Upper lobe of right lung (tissue), 1 donor: ENCODE measurements at regions not wholly inside any gene's neighbourhood (a gene's known extent, or its start where the extent isn't known, plus 50 kb on each side); places are given as distances from the start of the nearest gene placed in this dataset.

ENCODE experiments used
- ATAC-seq: fragments of 200-7000 bp; cut with Tn5 transposase; one replicate; pipeline ENCODE4 v1.9.1; 2020; ENCODE audit warnings: mild to moderate bottlenecking, moderate library complexity
- DNase-seq: peaks from one replicate; pipeline ENCODE4 v3.0.0-alpha.2; 2020
- H3K27ac ChIP-seq: fragments of 200-600 bp; one replicate; pipeline ENCODE4 v1.8.0; 2022
- H3K27me3 ChIP-seq: fragments of 200-600 bp; one replicate; pipeline ENCODE4 v1.8.0; 2022; ENCODE audit warnings: mild to moderate bottlenecking
- H3K36me3 ChIP-seq: fragments of 200-600 bp; one replicate; pipeline ENCODE4 v1.8.0; 2022
- H3K4me1 ChIP-seq: fragments of 200-600 bp; one replicate; pipeline ENCODE4 v1.8.0; 2022
- H3K4me3 ChIP-seq: fragments of 200-600 bp; one replicate; pipeline ENCODE4 v1.8.0; 2022; ENCODE audit warnings: mild to moderate bottlenecking
- H3K9me3 ChIP-seq: fragments of 200-600 bp; one replicate; pipeline ENCODE4 v1.8.0; 2022
- intact Hi-C: fragments of 100-400 bp; cut with DNase I; formaldehyde crosslinking; loops from one replicate; pipeline ENCODE4 v1.11.0; 2022
- TF ChIP-seq, protein P1 (sequence below): fragments of 200-600 bp; IDR thresholded peaks from one replicate; pipeline ENCODE4 v1.8.0; 2022; ENCODE audit warnings: antibody characterized with exemption
- donor health status: DM: no; HTN: yes; CAD: no; lungs with severe emphysema.

DNA sequence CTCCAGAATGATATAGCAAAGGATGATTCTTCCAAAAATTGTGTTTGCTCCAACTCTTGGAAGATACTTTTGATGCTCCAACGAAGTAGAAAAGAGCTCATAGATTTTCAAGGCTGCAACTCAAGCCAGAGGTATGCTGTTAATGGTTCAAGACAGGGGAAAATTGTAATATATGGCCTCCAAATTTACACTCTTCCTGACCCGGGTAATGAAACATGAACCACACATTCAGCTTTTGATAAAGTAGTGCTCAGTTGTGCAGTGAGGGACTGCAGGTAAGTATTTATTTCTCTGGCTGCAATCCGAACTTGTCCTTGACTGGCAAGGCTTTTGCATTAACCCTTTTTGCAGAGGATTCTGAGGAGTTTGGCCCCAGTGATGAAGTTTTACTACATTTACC lies 446.4 kb downstream of the RASEF start:
- Histone ChIP-seq H3K9me3 (no peaks in the 10 kb centered on the region), H3K4me3 (no peak overlapping the region), H3K27ac (no peak overlapping the region), H3K36me3 (no peaks in the 10 kb centered on the region), H3K27me3 (no peaks in the 10 kb centered on the region), H3K4me1 (no peaks in the 10 kb centered on the region)
- intact Hi-C loops = loop anchor here (10.0 kb wide), 1 partner anchor 58 kb away; no protein-coding TSS in a partner anchor
- TF ChIP-seq, protein P1, sequence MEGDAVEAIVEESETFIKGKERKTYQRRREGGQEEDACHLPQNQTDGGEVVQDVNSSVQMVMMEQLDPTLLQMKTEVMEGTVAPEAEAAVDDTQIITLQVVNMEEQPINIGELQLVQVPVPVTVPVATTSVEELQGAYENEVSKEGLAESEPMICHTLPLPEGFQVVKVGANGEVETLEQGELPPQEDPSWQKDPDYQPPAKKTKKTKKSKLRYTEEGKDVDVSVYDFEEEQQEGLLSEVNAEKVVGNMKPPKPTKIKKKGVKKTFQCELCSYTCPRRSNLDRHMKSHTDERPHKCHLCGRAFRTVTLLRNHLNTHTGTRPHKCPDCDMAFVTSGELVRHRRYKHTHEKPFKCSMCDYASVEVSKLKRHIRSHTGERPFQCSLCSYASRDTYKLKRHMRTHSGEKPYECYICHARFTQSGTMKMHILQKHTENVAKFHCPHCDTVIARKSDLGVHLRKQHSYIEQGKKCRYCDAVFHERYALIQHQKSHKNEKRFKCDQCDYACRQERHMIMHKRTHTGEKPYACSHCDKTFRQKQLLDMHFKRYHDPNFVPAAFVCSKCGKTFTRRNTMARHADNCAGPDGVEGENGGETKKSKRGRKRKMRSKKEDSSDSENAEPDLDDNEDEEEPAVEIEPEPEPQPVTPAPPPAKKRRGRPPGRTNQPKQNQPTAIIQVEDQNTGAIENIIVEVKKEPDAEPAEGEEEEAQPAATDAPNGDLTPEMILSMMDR = no peak
- DNase-seq = no peak
- no peak for ATAC-seq

DNA sequence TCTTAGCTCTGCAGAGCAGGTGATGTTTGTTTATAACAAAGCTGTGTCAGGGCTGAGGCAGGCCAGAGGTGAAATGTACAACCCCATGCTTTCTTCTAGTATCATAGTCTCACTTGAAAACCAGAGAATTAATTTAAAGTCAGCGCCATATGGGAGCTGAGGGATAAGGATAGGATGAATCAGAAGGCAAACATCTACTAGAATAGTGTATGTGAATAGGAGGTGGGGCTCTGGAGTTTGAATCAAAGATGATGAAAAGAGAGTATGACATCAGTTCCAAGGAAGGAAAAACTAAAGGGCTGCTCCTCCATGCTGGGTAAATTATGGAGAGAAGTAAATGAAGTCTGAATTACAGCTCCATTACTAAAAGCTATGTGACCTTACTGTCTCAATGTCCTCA lies 441.5 kb downstream of the RASEF start:
- Histone ChIP-seq H3K36me3 (no peaks in the 10 kb centered on the region), H3K27me3 (no peaks in the 10 kb centered on the region), H3K4me1 (no peaks in the 10 kb centered on the region), H3K27ac (no peak overlapping the region), H3K4me3 (no peak overlapping the region), H3K9me3 (no peaks in the 10 kb centered on the region)
- intact Hi-C loops = no loop called here
- TF ChIP-seq, protein P1 = no peak
- ATAC-seq (no peak), DNase-seq (no peak)

DNA sequence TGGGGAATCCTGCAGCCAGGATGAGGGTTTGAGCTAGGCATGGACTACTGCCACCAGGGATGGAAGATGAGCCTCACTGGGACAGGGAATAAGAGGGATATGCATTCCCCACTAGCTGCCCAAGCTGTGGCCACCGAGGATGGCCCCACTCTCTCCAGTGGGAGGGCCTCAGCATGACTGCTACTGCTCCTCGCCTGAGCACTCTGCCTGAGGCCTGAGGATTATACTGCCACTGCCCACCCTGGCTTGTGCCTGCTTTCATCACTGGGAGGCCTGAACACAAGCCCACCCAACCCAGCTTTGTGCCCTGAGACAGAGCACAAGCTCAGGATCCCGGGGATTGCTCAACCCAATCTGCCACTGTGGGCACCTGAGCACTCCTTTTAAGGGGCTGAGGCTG lies 425.6 kb downstream of the RASEF start:
- Histone ChIP-seq H3K36me3 (no peaks in the 10 kb centered on the region), H3K4me1 (no peaks in the 10 kb centered on the region), H3K27ac (no peak overlapping the region), H3K27me3 (no peaks in the 10 kb centered on the region), H3K9me3 (no peaks in the 10 kb centered on the region), H3K4me3 (no peak overlapping the region)
- no peak for DNase-seq
- intact Hi-C loops = no loop called here
- TF ChIP-seq, protein P1 = no peak
- ATAC-seq = no peak

DNA sequence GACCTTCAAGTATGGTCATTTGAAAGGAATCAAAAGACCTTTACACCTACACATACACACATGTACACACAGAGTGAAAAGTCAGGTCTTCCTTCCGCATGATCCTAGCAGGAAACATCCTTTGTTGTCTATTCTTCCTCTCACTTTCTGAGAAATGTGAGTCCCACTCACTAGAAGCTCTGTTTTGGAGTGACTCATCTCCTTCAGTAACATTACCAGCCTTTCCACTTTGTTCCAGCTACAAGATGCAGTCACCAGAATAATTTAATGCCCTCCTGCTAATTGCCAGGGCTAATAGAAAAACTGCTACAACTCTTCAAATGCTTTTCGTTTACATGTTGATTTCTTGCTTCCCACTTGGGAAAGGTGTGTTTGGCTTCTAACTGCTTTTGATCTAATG lies 417.3 kb downstream of the RASEF start:
- Histone ChIP-seq H3K9me3 (no peaks in the 10 kb centered on the region), H3K36me3 (no peaks in the 10 kb centered on the region), H3K4me3 (no peak overlapping the region), H3K27me3 (no peaks in the 10 kb centered on the region), H3K4me1 (no peaks in the 10 kb centered on the region), H3K27ac (no peak overlapping the region)
- TF ChIP-seq, protein P1 = no peak
- intact Hi-C loops = no loop called here
- DNase-seq (no peak), ATAC-seq (no peak)

DNA sequence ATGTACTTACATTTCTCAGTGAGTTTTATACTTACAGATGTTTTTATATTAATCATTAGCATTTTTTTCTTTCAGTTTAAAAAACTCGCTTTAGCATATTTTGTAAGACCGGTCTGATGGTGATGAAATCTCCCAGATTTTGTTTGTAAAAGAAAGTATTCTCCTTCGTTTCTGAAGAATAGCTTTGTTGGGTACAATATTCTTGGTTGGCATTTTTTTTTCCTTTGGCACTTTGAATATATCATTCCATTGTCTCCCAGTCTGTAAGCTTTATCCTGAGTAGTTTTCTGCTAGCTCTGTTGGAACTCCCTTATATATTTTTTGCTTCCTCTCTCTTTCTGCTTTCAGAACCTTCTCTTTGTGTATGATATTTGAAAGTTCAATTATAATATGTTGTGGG lies 412.6 kb downstream of the RASEF start:
- DNase-seq = no peak
- Histone ChIP-seq H3K9me3 (no peaks in the 10 kb centered on the region), H3K36me3 (no peaks in the 10 kb centered on the region), H3K27ac (no peak overlapping the region), H3K4me1 (no peaks in the 10 kb centered on the region), H3K4me3 (no peak overlapping the region), H3K27me3 (no peaks in the 10 kb centered on the region)
- TF ChIP-seq, protein P1 = no peak
- intact Hi-C loops = no loop called here
- ATAC-seq = no peak

DNA sequence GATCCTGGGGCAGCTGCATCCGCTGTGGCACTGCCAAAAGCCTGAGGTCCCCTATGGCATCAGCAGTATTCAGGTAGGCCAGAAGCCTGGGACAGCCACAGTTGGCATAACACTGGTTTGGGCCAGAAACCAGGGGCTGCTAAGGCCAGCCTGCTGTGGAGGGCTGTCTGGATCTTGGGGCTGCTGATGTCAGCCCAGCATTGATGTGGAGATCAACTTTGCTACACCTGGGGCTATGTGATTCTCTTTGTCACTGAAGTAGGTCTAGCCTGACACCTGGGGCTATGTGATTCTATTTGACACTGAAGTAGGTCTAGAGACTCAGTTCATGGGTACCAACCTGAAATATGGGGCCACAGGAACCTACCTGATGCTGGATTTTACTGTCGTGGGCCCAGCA lies 411.5 kb downstream of the RASEF start:
- Histone ChIP-seq H3K27me3 (no peaks in the 10 kb centered on the region), H3K9me3 (no peaks in the 10 kb centered on the region), H3K4me3 (no peak overlapping the region), H3K27ac (no peak overlapping the region), H3K36me3 (no peaks in the 10 kb centered on the region), H3K4me1 (no peaks in the 10 kb centered on the region)
- intact Hi-C loops = no loop called here
- TF ChIP-seq, protein P1 = no peak
- DNase-seq (no peak), ATAC-seq (no peak)
